RWPE2 (cell line): ENCODE measurements at regions not wholly inside any gene's neighbourhood (a gene's known extent, or its start where the extent isn't known, plus 50 kb on each side); places are given as distances from the start of the nearest gene placed in this dataset.
A peak's percentile ranks its signal among the peaks of the same experiment; 100 is the strongest.
"Not testable (repeated sequence)": the region's sequence is repeated elsewhere in the genome, so short reads cannot be mapped to it uniquely, and the experiment has no call there.

Experiments used
- ATAC-seq: fragments of 200-7000 bp; cut with Tn5 transposase; 3 replicates; pipeline ENCODE4 v1.9.1; 2021; ENCODE audit warnings: low read depth
- DNase-seq: peaks from one replicate; pipeline ENCODE4 v3.0.0-alpha.2; 2020; ENCODE audit warnings: low spot score
- H3K27ac ChIP-seq: fragments of 450-650 bp; 2 replicates; pipeline ENCODE4 v1.5.1; 2017; ENCODE audit warnings: mild to moderate bottlenecking; ENCODE audit not compliant: poor library complexity, severe bottlenecking
- H3K27me3 ChIP-seq: fragments of 250-450 bp; sonication (Bioruptor Pico); 2 replicates; pipeline ENCODE4 v1.5.1; 2021; ENCODE audit warnings: mild to moderate bottlenecking, moderate library complexity; ENCODE audit not compliant: insufficient read depth, poor library complexity, severe bottlenecking
- H3K36me3 ChIP-seq: fragments of 250-450 bp; sonication (Bioruptor Pico); 2 replicates; pipeline ENCODE4 v1.5.1; 2020; ENCODE audit warnings: low read depth, mild to moderate bottlenecking, moderate library complexity
- H3K4me1 ChIP-seq: fragments of 250-450 bp; sonication (Bioruptor Pico); 2 replicates; pipeline ENCODE4 v1.5.1; 2021; ENCODE audit warnings: mild to moderate bottlenecking, moderate library complexity; ENCODE audit not compliant: insufficient read depth, poor library complexity, severe bottlenecking
- H3K4me3 ChIP-seq: fragments of 250-450 bp; sonication (Bioruptor Pico); 2 replicates; pipeline ENCODE4 v1.5.1; 2021; ENCODE audit warnings: mild to moderate bottlenecking, moderate library complexity; ENCODE audit not compliant: severe bottlenecking
- H3K9me3 ChIP-seq: fragments of 250-450 bp; sonication (Bioruptor Pico); 2 replicates; pipeline ENCODE4 v1.5.1; 2021; ENCODE audit warnings: mild to moderate bottlenecking, moderate library complexity; ENCODE audit not compliant: severe bottlenecking
- TF ChIP-seq, protein P1 (sequence below): fragments of 450-650 bp; IDR thresholded peaks from one replicate; pipeline ENCODE4 v1.5.1; 2017; ENCODE audit warnings: mild to moderate bottlenecking, moderate library complexity; ENCODE audit not compliant: poor library complexity, severe bottlenecking

DNA sequence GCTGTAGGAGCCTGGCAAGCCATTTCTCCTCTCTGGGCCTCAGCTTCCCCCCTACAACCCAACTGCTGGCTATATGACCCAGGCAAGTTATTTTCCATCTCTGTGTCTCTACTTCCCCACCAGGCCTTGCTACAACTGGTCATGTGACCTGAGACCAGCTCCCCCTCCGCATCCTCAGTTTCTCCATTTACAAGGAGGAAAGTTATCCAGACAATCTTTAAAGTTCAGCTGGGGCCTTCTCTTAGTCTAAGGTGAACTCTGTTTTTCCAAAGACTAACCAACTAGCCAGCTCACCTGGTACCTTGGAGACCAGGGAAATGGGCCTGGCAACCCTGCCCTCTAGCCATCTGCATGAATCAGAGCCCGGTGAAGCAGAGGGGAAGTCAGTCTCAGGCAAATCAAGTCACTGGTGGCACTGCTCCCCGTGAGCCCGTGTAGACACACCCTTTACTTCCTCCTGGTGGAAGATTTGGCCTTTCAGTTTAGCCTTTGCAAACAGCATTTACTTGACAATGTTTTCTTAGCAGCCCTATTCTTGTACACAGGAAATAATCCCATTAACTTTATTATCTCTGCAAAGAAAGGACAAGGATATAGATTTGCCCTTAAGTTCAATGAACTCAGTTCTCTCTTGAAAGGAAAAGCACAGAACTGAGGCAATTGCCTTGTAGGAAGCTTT lies 157.7 kb downstream of the VEGFA start:
- DNase-seq, result peak; percentile 53
- peak; percentile 24; the same call in 2 of the 3 replicates for ATAC-seq
- H3K27ac ChIP-seq, result peak overlapping the region; percentile 42
- H3K4me1 ChIP-seq, result peaks cover 37% of the 10 kb centered on the region
- H3K27me3 ChIP-seq, result no peaks in the 10 kb centered on the region
- TF ChIP-seq, protein P1, sequence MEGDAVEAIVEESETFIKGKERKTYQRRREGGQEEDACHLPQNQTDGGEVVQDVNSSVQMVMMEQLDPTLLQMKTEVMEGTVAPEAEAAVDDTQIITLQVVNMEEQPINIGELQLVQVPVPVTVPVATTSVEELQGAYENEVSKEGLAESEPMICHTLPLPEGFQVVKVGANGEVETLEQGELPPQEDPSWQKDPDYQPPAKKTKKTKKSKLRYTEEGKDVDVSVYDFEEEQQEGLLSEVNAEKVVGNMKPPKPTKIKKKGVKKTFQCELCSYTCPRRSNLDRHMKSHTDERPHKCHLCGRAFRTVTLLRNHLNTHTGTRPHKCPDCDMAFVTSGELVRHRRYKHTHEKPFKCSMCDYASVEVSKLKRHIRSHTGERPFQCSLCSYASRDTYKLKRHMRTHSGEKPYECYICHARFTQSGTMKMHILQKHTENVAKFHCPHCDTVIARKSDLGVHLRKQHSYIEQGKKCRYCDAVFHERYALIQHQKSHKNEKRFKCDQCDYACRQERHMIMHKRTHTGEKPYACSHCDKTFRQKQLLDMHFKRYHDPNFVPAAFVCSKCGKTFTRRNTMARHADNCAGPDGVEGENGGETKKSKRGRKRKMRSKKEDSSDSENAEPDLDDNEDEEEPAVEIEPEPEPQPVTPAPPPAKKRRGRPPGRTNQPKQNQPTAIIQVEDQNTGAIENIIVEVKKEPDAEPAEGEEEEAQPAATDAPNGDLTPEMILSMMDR, result no peak
- H3K9me3 ChIP-seq, result no peaks in the 10 kb centered on the region
- no peaks in the 10 kb centered on the region for H3K36me3 ChIP-seq
- H3K4me3 ChIP-seq, result no peak overlapping the region

DNA sequence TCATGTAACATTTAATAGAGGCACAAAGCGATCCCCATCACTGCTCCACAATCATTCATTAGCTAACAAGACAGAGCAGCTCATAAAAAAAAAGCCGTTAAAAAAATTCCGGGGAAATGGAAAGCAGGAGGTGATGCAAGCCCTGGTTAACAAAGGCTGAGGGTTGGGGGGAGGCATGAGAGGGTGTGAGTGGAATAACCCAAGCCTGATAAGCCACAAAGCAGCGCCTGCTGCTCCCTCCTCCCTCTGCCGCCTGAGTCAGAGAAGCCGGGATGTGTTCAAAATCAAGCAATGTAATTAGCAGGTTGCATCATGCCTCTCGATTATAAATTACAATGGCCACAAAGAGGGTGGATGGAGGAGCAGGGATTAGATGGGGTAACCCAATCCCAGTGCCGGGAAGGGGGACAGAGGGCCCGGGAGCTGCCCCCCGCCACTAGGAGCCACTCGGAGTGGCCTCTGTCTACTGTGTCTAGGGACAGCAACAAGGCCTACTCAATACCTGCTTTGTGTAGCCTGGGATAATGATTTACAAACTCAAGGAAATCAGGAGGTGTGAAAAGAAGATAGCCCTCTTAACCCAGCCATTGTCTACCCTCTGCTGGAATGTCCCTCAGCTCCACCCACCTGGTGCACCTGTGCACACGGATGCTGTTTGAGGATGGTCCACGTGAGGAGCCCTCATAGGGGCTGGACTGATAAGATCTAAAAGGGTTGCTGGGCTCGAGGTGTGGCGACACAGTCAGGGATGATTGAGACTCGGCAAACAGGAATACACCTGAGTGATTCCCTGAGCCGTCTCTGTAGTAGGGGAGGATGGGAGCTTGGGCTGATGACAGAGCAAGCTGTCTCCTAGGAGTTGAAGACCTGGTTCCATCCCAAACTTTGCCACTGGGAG lies 156.9 kb downstream of the VEGFA start:
- peaks cover 37% of the 10 kb centered on the region for H3K4me1 ChIP-seq
- TF ChIP-seq, protein P1, result peak; percentile 9
- ATAC-seq, result peak; percentile 82

GRCh38 chr6:43925636-43926139 lies 155.7 kb downstream of the VEGFA start:
- Histone ChIP-seq H3K4me1 (peaks cover 37% of the 10 kb centered on the region), H3K27ac (peak overlapping the region; percentile 42)
- not testable (repeated sequence) for H3K9me3 ChIP-seq, H3K36me3 ChIP-seq, H3K4me3 ChIP-seq, ATAC-seq, H3K27me3 ChIP-seq, DNase-seq

More for the DNA sequence above, 156.9 kb downstream of the VEGFA start:
- Histone ChIP-seq H3K4me3 (no peak overlapping the region), H3K27me3 (no peaks in the 10 kb centered on the region), H3K27ac (peak overlapping the region; percentile 42), H3K9me3 (no peaks in the 10 kb centered on the region), H3K36me3 (no peaks in the 10 kb centered on the region)
- peak; percentile 89 for DNase-seq

DNA sequence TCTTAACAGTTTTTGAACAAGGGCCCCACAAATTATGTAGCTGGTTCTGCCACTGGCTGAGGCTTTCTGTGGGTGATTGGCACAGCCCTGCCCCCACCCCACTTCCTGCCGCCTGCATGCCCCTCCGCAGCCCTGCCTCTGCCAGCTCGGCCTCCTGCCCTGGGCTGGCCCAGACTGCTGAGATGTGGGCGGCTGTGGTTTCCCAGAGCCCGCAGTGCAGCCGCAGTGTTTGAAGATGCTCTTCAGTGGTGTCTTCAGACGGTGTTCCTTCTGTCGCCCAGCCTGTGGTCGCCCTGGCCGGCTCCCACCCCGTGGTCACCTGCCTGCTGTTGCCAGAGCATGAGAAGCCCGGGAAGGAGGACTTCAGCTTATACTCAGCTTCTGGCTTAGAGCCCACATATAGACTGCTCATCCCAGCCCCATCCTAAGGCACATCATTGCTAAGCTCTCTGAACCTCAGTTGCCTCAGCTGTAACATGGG lies 154.3 kb downstream of the VEGFA start:
- TF ChIP-seq, protein P1, result no peak
- Histone ChIP-seq H3K4me3 (no peak overlapping the region), H3K27ac (peak overlapping the region; percentile 13), H3K36me3 (no peaks in the 10 kb centered on the region), H3K9me3 (no peaks in the 10 kb centered on the region), H3K4me1 (peaks cover 37% of the 10 kb centered on the region), H3K27me3 (no peaks in the 10 kb centered on the region)
- DNase-seq (peak; percentile 52), ATAC-seq (no peak)

GRCh38 chr6:43923376-43924221 lies 153.6 kb downstream of the VEGFA start:
- peak; percentile 40 for DNase-seq

More at GRCh38 chr6:43923376-43924221, 153.6 kb downstream of the VEGFA start:
- peak overlapping the region; percentile 13 for H3K27ac ChIP-seq
- no peaks in the 10 kb centered on the region for H3K27me3 ChIP-seq
- peaks cover 37% of the 10 kb centered on the region for H3K4me1 ChIP-seq
- TF ChIP-seq, protein P1, result no peak
- H3K4me3 ChIP-seq, result no peak overlapping the region
- no peaks in the 10 kb centered on the region for H3K36me3 ChIP-seq
- H3K9me3 ChIP-seq, result no peaks in the 10 kb centered on the region
- peak; percentile 58 for ATAC-seq
